ENCODE measurements at regions not wholly inside any gene's neighbourhood (a gene's known extent, or its start where the extent isn't known, plus 50 kb on each side); places are given as distances from the start of the nearest gene placed in this dataset.

DNA sequence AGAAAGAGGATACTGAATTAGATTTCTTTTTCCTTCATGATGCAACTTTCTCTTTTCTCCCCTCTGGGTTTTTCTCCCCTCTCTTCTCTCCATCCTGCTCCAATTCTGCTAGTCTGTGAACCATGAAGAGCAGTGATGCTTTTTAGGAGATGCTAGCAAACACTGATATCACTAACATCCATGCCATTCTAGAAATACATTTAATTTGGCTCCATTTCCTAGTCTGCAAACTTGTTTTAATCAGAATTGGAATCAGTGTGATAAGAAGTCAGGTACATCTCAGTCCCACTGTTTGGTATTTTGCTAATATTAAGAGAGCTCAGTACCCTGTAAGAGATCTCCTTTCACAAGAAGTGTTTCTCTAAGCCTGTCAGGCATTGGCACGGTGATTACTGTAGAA is 437.1 kb downstream of the RWDD3 start:
- TF ChIP-seq, protein P1, sequence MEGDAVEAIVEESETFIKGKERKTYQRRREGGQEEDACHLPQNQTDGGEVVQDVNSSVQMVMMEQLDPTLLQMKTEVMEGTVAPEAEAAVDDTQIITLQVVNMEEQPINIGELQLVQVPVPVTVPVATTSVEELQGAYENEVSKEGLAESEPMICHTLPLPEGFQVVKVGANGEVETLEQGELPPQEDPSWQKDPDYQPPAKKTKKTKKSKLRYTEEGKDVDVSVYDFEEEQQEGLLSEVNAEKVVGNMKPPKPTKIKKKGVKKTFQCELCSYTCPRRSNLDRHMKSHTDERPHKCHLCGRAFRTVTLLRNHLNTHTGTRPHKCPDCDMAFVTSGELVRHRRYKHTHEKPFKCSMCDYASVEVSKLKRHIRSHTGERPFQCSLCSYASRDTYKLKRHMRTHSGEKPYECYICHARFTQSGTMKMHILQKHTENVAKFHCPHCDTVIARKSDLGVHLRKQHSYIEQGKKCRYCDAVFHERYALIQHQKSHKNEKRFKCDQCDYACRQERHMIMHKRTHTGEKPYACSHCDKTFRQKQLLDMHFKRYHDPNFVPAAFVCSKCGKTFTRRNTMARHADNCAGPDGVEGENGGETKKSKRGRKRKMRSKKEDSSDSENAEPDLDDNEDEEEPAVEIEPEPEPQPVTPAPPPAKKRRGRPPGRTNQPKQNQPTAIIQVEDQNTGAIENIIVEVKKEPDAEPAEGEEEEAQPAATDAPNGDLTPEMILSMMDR (IDR thresholded peaks at IDR 0.05) = no peak
- no peak for TF ChIP-seq EP300 (IDR thresholded peaks at IDR 0.05; ENCODE audit: low read depth)
- no peak for TF ChIP-seq POLR2A (IDR thresholded peaks at IDR 0.05)
- no peak for TF ChIP-seq POLR2AphosphoS5 (IDR thresholded peaks at IDR 0.05)
- in situ Hi-C loops (cut with MboI; ENCODE audit: low pct_ligation_motif_present in 1 of 4, low pct_unique_long_range_greater_than_20kb in 1 of 4, low sequenced_read_pairs in 3 of 4) = no loop called here
- 63 to 69% methylated on average over 1 of the region's 1 CpG for WGBS, 2 donors (ENCODE audit: low coverage in 1 of 2)
- H3K27me3 ChIP-seq = no peaks in the 10 kb centered on the region
- H3K9me3 ChIP-seq = no peaks in the 10 kb centered on the region
- no peaks in the 10 kb centered on the region for H3K4me1 ChIP-seq
- no peaks in the 10 kb centered on the region for H3K36me3 ChIP-seq
- H3K4me3 ChIP-seq = no peak overlapping the region
- intact Hi-C loops (cut with DNase I; ENCODE audit: low total_unique reads) = no loop called here
- no peak overlapping the region for H3K27ac ChIP-seq
- no peak for DNase-seq

DNA sequence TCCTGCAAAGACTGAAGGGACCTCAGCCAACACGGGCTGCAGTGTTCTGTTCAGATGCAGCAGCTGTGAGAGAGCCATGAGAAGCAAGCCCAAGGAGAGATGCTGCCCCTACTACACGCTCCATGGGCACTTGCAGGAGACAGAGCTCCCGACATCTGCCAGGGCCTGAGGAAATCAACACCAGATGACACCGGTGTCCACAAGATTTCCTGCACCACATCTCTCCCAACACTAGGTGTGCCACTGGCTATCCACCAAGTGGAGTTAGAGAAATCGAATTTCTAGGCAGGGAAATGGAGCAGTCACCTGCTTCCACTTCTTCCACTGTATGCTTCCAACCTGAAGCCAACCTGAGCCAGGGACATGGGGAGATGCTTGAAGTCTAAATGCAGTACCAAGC is 445.3 kb downstream of the RWDD3 start:
- in situ Hi-C loops (cut with MboI; ENCODE audit: low pct_ligation_motif_present in 1 of 4, low pct_unique_long_range_greater_than_20kb in 1 of 4, low sequenced_read_pairs in 3 of 4) (no loop called here), intact Hi-C loops (cut with DNase I; ENCODE audit: low total_unique reads) (no loop called here)
- no peaks in the 10 kb centered on the region for H3K36me3 ChIP-seq
- TF ChIP-seq, protein P1 (IDR thresholded peaks at IDR 0.05) = no peak
- no peak for TF ChIP-seq POLR2AphosphoS5 (IDR thresholded peaks at IDR 0.05)
- TF ChIP-seq POLR2A (IDR thresholded peaks at IDR 0.05) = no peak
- no peak for TF ChIP-seq EP300 (IDR thresholded peaks at IDR 0.05; ENCODE audit: low read depth)
- no peaks in the 10 kb centered on the region for H3K9me3 ChIP-seq
- WGBS, 2 donors (ENCODE audit: low coverage in 1 of 2) = 76% methylated on average over 5 of the region's 5 CpGs; no CpG with 5 or more reads in 1 of the 2 donors
- H3K4me1 ChIP-seq = no peaks in the 10 kb centered on the region
- no peak for DNase-seq
- H3K4me3 ChIP-seq = no peak overlapping the region
- H3K27me3 ChIP-seq = no peaks in the 10 kb centered on the region
- no peak overlapping the region for H3K27ac ChIP-seq

DNA sequence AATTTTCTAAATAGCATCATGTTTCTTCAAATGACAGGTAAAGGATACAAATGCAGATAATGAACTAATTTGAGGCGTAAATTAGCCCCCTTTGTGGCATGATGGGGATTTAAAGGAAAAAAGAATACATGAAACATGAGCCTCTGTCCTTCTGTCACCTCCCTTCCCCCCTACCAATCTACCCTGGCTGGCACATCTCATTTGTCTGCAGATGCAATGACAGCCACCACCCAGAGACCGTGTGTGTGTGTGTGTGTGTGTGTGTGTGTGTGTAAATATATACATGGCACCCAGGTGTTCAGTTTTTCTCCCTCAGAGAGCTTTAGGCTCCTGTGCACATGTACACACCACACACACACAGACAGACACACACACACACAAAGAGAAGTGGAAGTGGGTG is 451.1 kb downstream of the RWDD3 start:
- no peaks in the 10 kb centered on the region for H3K4me1 ChIP-seq
- H3K36me3 ChIP-seq = no peaks in the 10 kb centered on the region
- no peak overlapping the region for H3K27ac ChIP-seq
- intact Hi-C loops (cut with DNase I; ENCODE audit: low total_unique reads) (no loop called here), in situ Hi-C loops (cut with MboI; ENCODE audit: low pct_ligation_motif_present in 1 of 4, low pct_unique_long_range_greater_than_20kb in 1 of 4, low sequenced_read_pairs in 3 of 4) (no loop called here)
- TF ChIP-seq POLR2A (IDR thresholded peaks at IDR 0.05) = no peak
- TF ChIP-seq EP300 (IDR thresholded peaks at IDR 0.05; ENCODE audit: low read depth) = no peak
- TF ChIP-seq POLR2AphosphoS5 (IDR thresholded peaks at IDR 0.05) = no peak
- TF ChIP-seq, protein P1 (IDR thresholded peaks at IDR 0.05) = no peak
- H3K9me3 ChIP-seq = no peaks in the 10 kb centered on the region
- H3K4me3 ChIP-seq = no peak overlapping the region
- no peak for DNase-seq
- no peaks in the 10 kb centered on the region for H3K27me3 ChIP-seq
- 21 to 41% methylated on average over 2 of the region's 2 CpGs for WGBS, 2 donors (ENCODE audit: low coverage in 1 of 2)

DNA sequence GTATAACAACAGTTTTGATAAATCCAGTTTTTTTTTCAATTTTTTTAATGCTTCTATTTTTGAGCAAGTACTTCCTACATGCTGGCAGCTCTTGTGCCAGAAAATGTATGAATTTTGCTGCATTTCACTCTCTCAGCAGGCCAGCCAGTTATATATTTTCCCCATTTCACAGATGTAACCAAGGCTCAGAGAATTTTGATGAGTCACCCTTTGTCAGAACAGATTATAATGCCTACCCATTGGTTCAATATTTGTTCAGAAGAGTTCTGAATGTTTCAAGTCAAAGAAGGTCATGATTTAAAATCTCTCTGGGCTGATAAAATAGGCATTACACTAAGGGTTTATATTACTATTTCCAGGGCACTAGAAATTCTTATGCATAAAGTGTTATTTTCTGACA is 452.2 kb downstream of the RWDD3 start:
- Histone ChIP-seq H3K36me3 (no peaks in the 10 kb centered on the region), H3K9me3 (no peaks in the 10 kb centered on the region), H3K4me3 (no peak overlapping the region), H3K27me3 (no peaks in the 10 kb centered on the region), H3K4me1 (no peaks in the 10 kb centered on the region), H3K27ac (no peak overlapping the region)
- intact Hi-C loops (cut with DNase I; ENCODE audit: low total_unique reads) = no loop called here
- in situ Hi-C loops (cut with MboI; ENCODE audit: low pct_ligation_motif_present in 1 of 4, low pct_unique_long_range_greater_than_20kb in 1 of 4, low sequenced_read_pairs in 3 of 4) = no loop called here
- DNase-seq = no peak
- TF ChIP-seq POLR2A (IDR thresholded peaks at IDR 0.05) (no peak), EP300 (IDR thresholded peaks at IDR 0.05; ENCODE audit: low read depth) (no peak), POLR2AphosphoS5 (IDR thresholded peaks at IDR 0.05) (no peak)
- TF ChIP-seq, protein P1 (IDR thresholded peaks at IDR 0.05) = no peak
